ENCODE measurements at regions not wholly inside any gene's neighbourhood (a gene's known extent, or its start where the extent isn't known, plus 50 kb on each side); places are given as distances from the start of the nearest gene placed in this dataset.

DNA sequence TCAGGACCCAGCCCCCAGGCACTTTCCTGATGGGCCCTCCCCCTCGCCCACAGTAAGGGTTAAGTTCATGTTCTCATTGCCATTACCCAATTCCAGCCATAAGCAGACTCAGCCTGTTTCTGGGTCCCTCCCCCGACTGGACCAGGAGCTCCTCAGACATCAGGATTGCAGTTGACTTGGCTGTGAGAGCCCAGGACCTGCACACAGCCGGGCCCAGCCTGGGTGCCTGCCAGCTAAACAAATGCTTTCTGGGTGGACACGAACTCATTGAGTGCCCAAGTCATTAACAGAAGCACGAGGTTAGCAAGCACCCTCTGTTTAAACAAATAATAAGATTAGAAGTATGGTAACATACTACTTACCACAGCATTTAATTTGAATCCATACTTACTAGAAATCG is 147.9 kb upstream of the POU3F1 start:
- TF ChIP-seq RAD21 (conservative IDR thresholded peaks at IDR 0.05), result no peak
- TF ChIP-seq, protein P1, sequence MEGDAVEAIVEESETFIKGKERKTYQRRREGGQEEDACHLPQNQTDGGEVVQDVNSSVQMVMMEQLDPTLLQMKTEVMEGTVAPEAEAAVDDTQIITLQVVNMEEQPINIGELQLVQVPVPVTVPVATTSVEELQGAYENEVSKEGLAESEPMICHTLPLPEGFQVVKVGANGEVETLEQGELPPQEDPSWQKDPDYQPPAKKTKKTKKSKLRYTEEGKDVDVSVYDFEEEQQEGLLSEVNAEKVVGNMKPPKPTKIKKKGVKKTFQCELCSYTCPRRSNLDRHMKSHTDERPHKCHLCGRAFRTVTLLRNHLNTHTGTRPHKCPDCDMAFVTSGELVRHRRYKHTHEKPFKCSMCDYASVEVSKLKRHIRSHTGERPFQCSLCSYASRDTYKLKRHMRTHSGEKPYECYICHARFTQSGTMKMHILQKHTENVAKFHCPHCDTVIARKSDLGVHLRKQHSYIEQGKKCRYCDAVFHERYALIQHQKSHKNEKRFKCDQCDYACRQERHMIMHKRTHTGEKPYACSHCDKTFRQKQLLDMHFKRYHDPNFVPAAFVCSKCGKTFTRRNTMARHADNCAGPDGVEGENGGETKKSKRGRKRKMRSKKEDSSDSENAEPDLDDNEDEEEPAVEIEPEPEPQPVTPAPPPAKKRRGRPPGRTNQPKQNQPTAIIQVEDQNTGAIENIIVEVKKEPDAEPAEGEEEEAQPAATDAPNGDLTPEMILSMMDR (IDR thresholded peaks at IDR 0.05; ENCODE audit: poor library complexity, severe bottlenecking), result no peak
- no peak for TF ChIP-seq EP300 (conservative IDR thresholded peaks at IDR 0.05; ENCODE audit: poor library complexity, severe bottlenecking)

All from neural cell (in vitro differentiated cells).